G401 (cell line): ENCODE measurements at regions not wholly inside any gene's neighbourhood (a gene's known extent, or its start where the extent isn't known, plus 50 kb on each side); places are given as distances from the start of the nearest gene placed in this dataset.

Source experiments
- DNase-seq: peaks from one replicate; pipeline ENCODE4 v3.0.0-alpha.2; 2015; ENCODE audit warnings: low spot score
- in situ Hi-C: cut with HindIII; loops from 2 replicates; pipeline ENCODE4 v1.10.0; 2016; ENCODE audit warnings: low sequenced_read_pairs, mixed read lengths

- in situ Hi-C loops, result no loop called here
- no peak for DNase-seq
These were observed 114.9 kb upstream of the RAB27B start for GRCh38 chr18:54713386-54713785.

DNA sequence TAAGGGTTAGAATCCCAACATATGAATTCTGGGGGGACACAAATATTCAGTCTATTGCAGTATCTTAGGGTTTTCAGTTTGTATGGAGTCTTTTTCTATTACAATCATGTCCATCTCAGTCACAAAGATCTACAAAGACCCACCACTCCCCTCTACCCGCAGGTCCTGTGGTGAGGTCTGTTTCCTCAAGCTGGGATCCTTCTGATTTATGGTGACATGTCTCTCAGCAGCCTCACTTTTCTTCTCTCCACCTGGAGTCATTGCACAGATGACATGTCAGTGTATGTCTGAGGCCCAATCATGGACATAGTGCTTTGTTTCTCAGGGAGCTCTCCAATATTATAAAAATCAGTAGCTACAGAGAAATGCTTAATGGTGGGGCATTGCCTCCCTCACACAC, 113.4 kb upstream of the RAB27B start:
- DNase-seq, result no peak
- in situ Hi-C loops, result no loop called here

- in situ Hi-C loops, result no loop called here
- no peak for DNase-seq
These were observed 111.7 kb upstream of the RAB27B start for GRCh38 chr18:54716586-54716985.

- peak; percentile 56 for DNase-seq
- in situ Hi-C loops, result no loop called here
These were observed 110.4 kb upstream of the RAB27B start for GRCh38 chr18:54717673-54718407.

DNA sequence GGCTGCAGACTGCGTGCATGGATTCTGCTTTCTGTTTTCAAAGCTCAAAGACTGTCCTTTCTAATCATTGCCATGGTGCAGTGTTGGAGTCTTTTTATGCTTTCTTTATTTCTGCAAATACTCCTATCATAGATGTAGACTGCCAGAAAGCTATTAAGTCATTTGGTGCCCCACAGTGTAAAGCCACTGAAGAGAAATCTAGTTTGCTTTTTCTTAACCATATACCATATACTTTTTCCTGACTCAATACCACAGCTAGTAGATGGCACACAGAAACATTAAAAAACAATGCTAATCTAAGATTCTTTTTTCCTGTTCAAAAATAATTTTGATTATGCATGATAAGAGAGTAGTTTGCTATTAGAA, 109.9 kb upstream of the RAB27B start:
- no peak for DNase-seq
- in situ Hi-C loops, result no loop called here

- DNase-seq, result no peak
- in situ Hi-C loops, result no loop called here
These were observed 107.7 kb upstream of the RAB27B start for GRCh38 chr18:54720620-54721019.

DNA sequence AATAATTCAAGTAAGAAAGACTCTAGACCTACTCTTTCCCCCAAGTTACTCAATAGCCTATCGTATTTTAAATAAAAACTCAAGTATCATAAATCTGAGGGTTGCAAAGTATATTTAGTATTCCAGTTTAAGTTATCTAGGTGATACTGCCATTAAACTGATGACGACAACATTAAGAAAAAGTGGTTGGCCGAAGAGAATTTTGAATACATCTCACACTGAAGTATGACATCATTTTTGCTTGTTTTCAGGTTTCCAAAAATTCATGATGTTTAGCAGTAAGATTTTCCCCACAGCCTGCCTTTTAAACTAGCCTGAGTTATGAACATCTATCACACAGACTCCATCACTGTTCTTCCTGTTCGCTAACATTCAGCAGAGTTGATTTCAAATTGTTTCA, 102.1 kb upstream of the RAB27B start:
- in situ Hi-C loops, result no loop called here

DNA sequence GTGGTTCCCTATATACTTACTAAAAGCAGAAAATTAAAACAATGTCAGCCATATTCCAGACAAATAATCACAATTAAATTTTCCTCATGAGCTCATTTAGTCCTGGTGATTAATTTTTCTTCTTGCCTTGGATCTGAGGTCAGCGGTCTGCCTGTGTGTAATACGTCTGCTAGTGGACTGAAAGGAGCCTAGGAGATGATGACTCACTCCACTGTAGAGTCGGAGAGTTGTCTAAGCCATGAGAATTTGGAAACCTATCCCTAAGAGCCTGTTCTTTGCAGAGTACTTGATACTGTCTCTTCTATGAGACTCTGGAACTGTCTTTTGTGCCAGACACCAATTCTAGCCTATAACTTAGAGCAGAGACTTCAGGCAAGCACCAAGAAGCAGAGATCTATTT, 94.2 kb upstream of the RAB27B start:
- in situ Hi-C loops, result no loop called here
- DNase-seq, result no peak

More for the DNA sequence above, 102.1 kb upstream of the RAB27B start:
- DNase-seq, result no peak

DNA sequence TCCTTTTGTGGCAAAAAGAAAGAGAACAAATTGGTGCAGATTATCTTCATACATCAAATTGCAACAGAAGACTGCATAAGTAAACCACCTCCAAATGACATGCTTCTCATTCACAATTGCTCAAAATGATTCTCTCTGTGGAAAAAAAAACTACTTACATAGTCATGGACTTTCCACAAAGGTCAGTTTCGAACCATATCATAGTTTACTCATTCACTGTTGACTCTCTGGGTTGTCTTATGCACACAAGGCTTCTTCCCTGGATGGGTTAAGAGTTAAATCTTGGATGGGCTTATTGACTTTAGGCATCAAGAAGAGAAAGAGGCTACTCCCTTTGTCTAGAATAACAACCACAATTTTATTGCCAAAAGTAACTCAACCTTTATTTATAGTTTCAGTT, 91.3 kb upstream of the RAB27B start:
- in situ Hi-C loops, result no loop called here

GRCh38 chr18:54737986-54738385, 90.3 kb upstream of the RAB27B start:
- no peak for DNase-seq
- in situ Hi-C loops, result no loop called here

More for the DNA sequence above, 91.3 kb upstream of the RAB27B start:
- no peak for DNase-seq

DNA sequence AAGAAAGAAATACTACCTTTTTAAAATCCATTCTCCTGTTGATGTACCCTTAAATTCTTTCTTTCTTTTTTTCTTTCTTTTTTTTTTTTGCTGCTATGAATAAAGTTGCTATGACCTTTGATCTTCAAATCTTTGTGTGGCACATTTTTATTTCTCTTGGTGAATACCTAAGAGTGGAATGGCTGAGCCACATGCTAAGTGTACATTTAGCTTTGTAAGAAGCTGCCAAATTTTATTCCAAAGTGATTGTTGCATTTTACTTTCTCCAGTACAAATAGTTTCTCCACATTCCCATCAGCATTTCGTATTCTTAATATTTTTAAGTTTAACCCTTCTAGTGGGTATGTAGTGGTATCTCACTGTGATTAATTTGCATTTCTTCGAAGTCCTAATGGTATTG, 88.8 kb upstream of the RAB27B start:
- no peak for DNase-seq
- in situ Hi-C loops, result no loop called here

- no peak for DNase-seq
- in situ Hi-C loops, result no loop called here
These were observed 88.0 kb upstream of the RAB27B start for GRCh38 chr18:54740136-54740846.

GRCh38 chr18:54742120-54742519, 86.2 kb upstream of the RAB27B start:
- in situ Hi-C loops, result no loop called here
- no peak for DNase-seq

- peak; percentile 70 for DNase-seq
- in situ Hi-C loops, result no loop called here
These were observed 85.3 kb upstream of the RAB27B start for GRCh38 chr18:54742659-54743604.

GRCh38 chr18:54743605-54743995, 84.7 kb upstream of the RAB27B start:
- in situ Hi-C loops, result no loop called here
- no peak for DNase-seq

- in situ Hi-C loops, result no loop called here
- DNase-seq, result no peak
These were observed 79.0 kb upstream of the RAB27B start for GRCh38 chr18:54749291-54749690.

GRCh38 chr18:54750350-54750749, 77.9 kb upstream of the RAB27B start:
- in situ Hi-C loops, result no loop called here

GRCh38 chr18:54752185-54752584, 76.1 kb upstream of the RAB27B start:
- in situ Hi-C loops, result no loop called here
- no peak for DNase-seq

More at GRCh38 chr18:54750350-54750749, 77.9 kb upstream of the RAB27B start:
- DNase-seq, result no peak

DNA sequence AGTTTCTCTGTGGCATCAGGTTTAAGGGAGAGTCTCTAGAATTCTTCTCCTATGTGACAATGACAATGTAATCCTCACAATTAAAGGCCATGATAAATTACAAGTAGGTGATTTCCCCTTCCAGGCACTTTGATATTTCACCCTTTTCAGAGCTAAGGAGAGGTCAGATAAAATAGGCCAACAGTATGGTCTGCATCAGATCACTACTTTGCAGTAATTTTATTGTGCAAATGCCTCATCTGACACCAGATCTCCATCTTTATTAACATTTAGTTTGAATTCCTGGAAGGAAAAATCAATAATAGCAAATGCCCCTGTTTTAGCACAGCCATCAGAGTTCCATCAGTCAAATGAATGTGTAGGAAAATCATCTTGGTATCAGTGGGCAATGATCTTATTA, 72.8 kb upstream of the RAB27B start:
- no peak for DNase-seq
- in situ Hi-C loops, result no loop called here

- in situ Hi-C loops, result no loop called here
- no peak for DNase-seq
These were observed 65.9 kb upstream of the RAB27B start for GRCh38 chr18:54762386-54762785.
